Sigmoid colon (tissue), 6 donors: ENCODE measurements at regions not wholly inside any gene's neighbourhood (a gene's known extent, or its start where the extent isn't known, plus 50 kb on each side); places are given as distances from the start of the nearest gene placed in this dataset.

Experiments
- DNase-seq: peaks from one replicate; pipeline ENCODE4 v3.0.0-alpha.2; 2019
- H3K27ac ChIP-seq, 4 donors: fragments of 200-600 bp; sonication (generic); one replicate each; pipeline ENCODE4 v1.5.1; 2016 to 2019; ENCODE audit warnings: mild to moderate bottlenecking in 1 of 4
- H3K27me3 ChIP-seq, 3 donors: fragments of 200-600 bp; sonication (generic); one replicate each; pipeline ENCODE4 v1.5.1; 2019; ENCODE audit warnings: mild to moderate bottlenecking in 1 of 3
- H3K36me3 ChIP-seq, 4 donors: fragments of 200-600 bp; sonication (generic); one replicate each; pipeline ENCODE4 v1.5.1; 2016 to 2019
- H3K4me1 ChIP-seq, 4 donors: fragments of 200-600 bp; sonication (generic); one replicate each; pipeline ENCODE4 v1.5.1; 2017 to 2019
- H3K4me3 ChIP-seq, 4 donors: fragments of 200-600 bp; sonication (generic); one replicate each; pipeline ENCODE4 v1.5.1; 2017 to 2019; ENCODE audit warnings: mild to moderate bottlenecking in 2 of 4, moderate library complexity in 1 of 4
- H3K9me3 ChIP-seq, 4 donors: fragments of 200-600 bp in 3 of 4; sonication (generic) in 3 of 4; one replicate each; pipeline versions ENCODE4 v1.5.1 to v1.6.1; 2013 to 2019
- EP300 ChIP-seq, 4 donors: sonication (generic); formaldehyde crosslinking; IDR thresholded peaks; one replicate each; pipeline ENCODE4 v1.6.1; 2017; ENCODE audit warnings: antibody characterized with exemption in 4 of 4
- POLR2A ChIP-seq, 2 donors: fragments of 450-650 bp; IDR thresholded peaks; one replicate each; pipeline ENCODE4 v1.6.1; 2016; ENCODE audit warnings: antibody characterized with exemption in 2 of 2, mild to moderate bottlenecking in 2 of 2, moderate library complexity in 2 of 2
- POLR2AphosphoS5 ChIP-seq, 4 donors: sonication (generic); formaldehyde crosslinking; IDR thresholded peaks; one replicate each; pipeline ENCODE4 v1.6.1; 2017; ENCODE audit warnings: antibody characterized with exemption in 4 of 4
- WGBS, 2 donors: extraction: QIAGEN DNeasy Blood & Tissue Kit; methylation state at CpG; one replicate each; pipeline ENCODE4 v1.1.7; 2013; 5-methylcytosine and 5-hydroxymethylcytosine counted together
- intact Hi-C: fragments of 100-400 bp; cut with DNase I; formaldehyde crosslinking; loops from one replicate; pipeline ENCODE4 v1.15.1; 2023
- TF ChIP-seq, protein P1 (sequence below), 4 experiments: fragments of 450-650 bp in 3 of 4; fragments of 200-600 bp in 1 of 4; IDR thresholded peaks; one replicate each; pipeline ENCODE4 v1.5.1; 2016 to 2019; ENCODE audit warnings: antibody characterized with exemption in 4 of 4, mild to moderate bottlenecking in 3 of 4, moderate library complexity in 2 of 4
- donor health status: healthy with polysubstance abuse.
- donor health status: healthy.

DNA sequence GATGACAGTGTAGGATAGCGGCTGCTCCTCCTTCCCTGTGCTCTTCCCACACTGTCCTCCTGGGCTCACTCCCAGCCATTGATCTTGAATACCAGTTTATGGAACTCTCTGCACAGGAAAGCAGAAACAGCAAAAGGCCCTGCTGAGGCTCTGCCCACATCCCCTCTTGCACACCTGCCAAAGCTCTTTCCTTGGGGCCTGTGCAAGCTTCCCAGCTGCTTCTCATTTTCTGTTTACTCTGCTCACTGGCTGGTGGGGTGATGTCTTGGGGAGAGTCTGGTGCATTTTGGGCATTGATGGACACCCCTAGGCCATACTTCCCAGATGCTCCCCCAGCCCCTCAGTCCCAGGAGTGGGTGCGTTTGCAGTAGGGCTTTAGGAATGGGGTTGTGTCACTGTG, 361.8 kb downstream of the TMEM121 start:
- no peak for DNase-seq
- Histone ChIP-seq H3K4me1 (no peaks in the 10 kb centered on the region), H3K36me3 (no peaks in the 10 kb centered on the region), H3K27me3 (no peaks in the 10 kb centered on the region), H3K4me3 (no peak overlapping the region), H3K27ac (no peak overlapping the region), H3K9me3 (no peaks in the 10 kb centered on the region)
- TF ChIP-seq POLR2A (IDR thresholded peaks at IDR 0.05) = no peak
- TF ChIP-seq EP300 (IDR thresholded peaks at IDR 0.05) = no peak
- TF ChIP-seq, protein P1, sequence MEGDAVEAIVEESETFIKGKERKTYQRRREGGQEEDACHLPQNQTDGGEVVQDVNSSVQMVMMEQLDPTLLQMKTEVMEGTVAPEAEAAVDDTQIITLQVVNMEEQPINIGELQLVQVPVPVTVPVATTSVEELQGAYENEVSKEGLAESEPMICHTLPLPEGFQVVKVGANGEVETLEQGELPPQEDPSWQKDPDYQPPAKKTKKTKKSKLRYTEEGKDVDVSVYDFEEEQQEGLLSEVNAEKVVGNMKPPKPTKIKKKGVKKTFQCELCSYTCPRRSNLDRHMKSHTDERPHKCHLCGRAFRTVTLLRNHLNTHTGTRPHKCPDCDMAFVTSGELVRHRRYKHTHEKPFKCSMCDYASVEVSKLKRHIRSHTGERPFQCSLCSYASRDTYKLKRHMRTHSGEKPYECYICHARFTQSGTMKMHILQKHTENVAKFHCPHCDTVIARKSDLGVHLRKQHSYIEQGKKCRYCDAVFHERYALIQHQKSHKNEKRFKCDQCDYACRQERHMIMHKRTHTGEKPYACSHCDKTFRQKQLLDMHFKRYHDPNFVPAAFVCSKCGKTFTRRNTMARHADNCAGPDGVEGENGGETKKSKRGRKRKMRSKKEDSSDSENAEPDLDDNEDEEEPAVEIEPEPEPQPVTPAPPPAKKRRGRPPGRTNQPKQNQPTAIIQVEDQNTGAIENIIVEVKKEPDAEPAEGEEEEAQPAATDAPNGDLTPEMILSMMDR (IDR thresholded peaks at IDR 0.05) = no peak
- TF ChIP-seq POLR2AphosphoS5 (IDR thresholded peaks at IDR 0.05) = no peak
- intact Hi-C loops = no loop called here
- 67 to 79% methylated on average over 2 of the region's 2 CpGs for WGBS, 2 donors

DNA sequence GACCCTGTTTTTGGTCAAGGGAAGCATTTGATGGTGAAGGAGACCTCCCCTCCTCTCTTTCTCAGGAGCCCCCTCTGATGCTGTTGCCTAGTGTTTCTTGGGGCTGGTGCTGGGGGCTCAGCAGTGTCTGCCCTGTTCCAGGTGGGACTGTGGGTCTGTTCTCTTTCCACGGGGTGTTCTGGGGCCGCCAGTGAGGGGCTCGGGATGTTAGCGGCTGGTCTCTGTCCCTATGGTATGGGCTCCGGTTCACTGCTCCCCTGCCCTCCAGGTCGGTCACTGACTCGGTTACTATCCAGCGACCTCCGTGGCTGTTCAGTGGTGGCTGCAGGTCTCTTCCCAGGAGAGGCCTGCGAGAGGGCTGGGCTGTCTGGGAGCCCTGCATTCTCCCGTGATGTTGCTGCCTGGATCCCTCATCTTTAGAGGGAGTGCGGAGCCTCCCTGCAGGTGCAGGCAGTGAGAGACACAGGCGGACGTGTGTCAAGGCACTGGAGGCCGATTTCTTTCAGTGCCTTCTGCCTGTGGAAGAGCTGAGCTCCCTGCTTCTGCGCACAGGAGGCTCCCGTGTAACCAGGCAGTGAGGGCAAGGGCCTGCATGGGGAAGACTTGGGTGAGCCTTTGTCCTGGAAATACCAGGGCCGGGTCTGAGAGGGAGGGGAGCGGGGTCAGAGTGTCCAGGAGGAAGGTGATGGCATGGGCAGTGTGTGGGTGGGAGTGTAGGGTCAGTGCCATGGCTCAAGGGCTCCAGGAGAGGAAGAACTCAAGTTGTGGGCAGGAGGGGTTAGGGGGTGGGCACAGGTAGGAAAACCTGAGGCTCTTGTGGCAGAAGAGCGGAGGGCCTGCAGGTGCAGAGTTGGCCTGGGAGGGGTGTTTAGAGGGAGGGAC, 362.6 kb downstream of the TMEM121 start:
- H3K27ac ChIP-seq = no peak overlapping the region
- intact Hi-C loops = no loop called here
- H3K9me3 ChIP-seq = no peaks in the 10 kb centered on the region
- no peak for TF ChIP-seq POLR2AphosphoS5 (IDR thresholded peaks at IDR 0.05)
- no peak for TF ChIP-seq EP300 (IDR thresholded peaks at IDR 0.05)
- TF ChIP-seq POLR2A (IDR thresholded peaks at IDR 0.05) = no peak
- TF ChIP-seq, protein P1 (IDR thresholded peaks at IDR 0.05) = no peak
- H3K4me3 ChIP-seq = no peak overlapping the region
- no peaks in the 10 kb centered on the region for H3K36me3 ChIP-seq
- no peaks in the 10 kb centered on the region for H3K4me1 ChIP-seq
- peak; percentile 47 for DNase-seq
- WGBS, 2 donors = 73 to 80% methylated on average over 20 of the region's 20 CpGs
- H3K27me3 ChIP-seq = no peaks in the 10 kb centered on the region

DNA sequence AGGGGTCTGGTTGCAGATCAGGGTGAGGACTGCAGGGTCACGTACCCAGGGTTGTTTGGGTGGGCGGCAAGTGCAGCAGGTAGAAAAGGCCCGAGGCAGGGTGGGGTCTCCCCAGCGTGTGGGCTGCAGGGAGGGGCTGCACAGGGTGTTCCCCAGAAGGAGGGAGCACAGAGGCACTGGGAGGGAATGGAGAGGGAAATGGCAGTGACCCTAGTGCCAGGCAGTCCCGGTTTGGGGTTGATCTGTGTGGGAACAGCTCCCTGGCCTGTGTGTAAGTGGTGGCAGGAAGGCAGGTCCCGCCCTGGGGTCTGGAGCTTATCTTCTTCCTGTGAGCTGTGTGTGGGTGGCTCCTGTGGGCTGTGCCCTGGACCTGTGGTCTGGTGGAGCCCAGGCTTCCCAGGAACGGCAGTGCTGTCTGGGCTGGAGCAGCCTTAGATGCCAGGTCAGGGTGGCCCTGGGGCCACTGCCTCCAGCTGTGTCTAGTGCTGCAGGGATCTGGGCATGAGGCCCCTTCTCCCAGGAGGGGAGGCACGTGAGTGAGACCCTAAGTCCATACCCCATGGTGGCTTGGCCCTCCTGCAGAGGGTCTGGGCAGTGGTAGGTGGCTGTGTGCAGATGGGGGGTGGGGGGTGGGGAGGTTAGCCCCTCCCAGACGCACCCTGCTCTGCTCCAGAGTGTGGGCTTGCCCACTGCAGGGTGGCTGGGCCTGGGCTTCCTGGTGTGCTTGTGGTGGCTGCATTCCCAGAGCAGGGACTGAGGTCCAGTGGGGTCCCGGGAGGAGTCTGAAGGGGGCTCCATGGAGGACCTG, 363.5 kb downstream of the TMEM121 start:
- DNase-seq = peak; percentile 48
- Histone ChIP-seq H3K9me3 (no peaks in the 10 kb centered on the region), H3K36me3 (no peaks in the 10 kb centered on the region), H3K27me3 (no peaks in the 10 kb centered on the region), H3K27ac (no peak overlapping the region), H3K4me3 (no peak overlapping the region), H3K4me1 (no peaks in the 10 kb centered on the region)
- intact Hi-C loops = no loop called here
- WGBS, 2 donors = 54 to 58% methylated on average over 10 of the region's 10 CpGs
- TF ChIP-seq POLR2AphosphoS5 (IDR thresholded peaks at IDR 0.05) = no peak
- no peak for TF ChIP-seq POLR2A (IDR thresholded peaks at IDR 0.05)

DNA sequence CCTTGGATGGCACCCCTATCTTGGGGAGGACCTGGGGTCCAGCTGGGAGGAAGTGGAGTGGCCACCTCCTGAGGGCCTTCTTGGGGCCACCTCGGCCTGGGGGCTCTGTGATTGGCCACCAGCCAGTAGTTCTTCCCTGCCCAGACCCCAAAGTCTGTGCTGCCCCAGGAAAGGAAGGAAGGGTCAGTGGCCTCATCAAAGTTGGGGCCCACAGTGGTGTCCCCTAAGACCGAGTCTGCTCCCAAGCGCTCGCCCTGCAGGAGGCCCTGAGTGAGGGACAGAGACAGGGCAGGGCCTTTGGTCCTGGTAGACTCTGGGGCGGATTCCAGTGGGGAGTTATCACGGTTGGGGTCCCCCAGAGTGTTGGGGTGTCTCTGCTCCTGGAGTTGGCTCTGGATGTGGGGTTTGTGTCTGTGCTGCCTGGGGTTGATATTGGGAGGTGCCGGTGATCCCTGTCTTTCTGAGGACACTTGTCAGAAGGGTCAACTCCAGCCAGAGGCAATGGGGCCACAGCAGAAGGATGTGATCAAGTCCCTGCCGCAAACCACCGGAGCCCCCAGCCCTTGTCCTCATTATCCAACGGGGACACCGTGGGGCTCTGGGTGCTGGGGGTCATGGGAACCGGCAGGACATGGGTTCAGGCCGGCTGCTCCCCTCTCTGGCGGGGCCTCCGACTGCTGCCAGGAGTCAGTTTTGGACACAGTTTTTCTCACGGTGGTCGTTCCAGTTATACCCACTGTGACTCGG, 364.3 kb downstream of the TMEM121 start:
- no peaks in the 10 kb centered on the region for H3K9me3 ChIP-seq
- no peak overlapping the region for H3K4me3 ChIP-seq
- no peaks in the 10 kb centered on the region for H3K27me3 ChIP-seq
- intact Hi-C loops = no loop called here
- no peaks in the 10 kb centered on the region for H3K36me3 ChIP-seq
- TF ChIP-seq, protein P1 (IDR thresholded peaks at IDR 0.05) = no peak
- TF ChIP-seq POLR2A (IDR thresholded peaks at IDR 0.05) = no peak
- no peak for TF ChIP-seq EP300 (IDR thresholded peaks at IDR 0.05)
- no peak for TF ChIP-seq POLR2AphosphoS5 (IDR thresholded peaks at IDR 0.05)
- H3K4me1 ChIP-seq = no peaks in the 10 kb centered on the region
- no peak overlapping the region for H3K27ac ChIP-seq
- WGBS, 2 donors = 78 to 79% methylated on average over 18 of the region's 18 CpGs
- peak; percentile 29 for DNase-seq

DNA sequence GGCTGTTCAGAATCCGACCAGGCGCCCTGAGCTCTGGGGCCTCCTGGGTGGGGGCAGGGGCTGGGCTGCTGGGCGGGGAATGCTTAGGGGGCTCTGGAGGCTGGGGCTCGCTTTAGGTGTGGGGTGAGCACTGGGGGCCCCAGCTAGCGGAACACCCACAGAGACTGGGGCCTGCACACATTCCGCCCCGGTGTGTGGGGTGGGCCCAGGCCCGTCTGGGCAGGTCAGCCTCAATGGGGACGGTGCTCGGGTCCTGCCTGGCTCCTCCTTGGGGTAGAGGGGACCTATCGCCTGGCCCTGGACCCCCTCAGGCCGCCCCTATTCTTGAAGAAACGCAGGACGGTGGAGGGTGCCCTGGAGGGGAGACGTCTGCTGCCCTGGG, 364.8 kb downstream of the TMEM121 start:
- Histone ChIP-seq H3K27ac (no peak overlapping the region), H3K36me3 (no peaks in the 10 kb centered on the region), H3K9me3 (no peaks in the 10 kb centered on the region), H3K27me3 (no peaks in the 10 kb centered on the region), H3K4me3 (no peak overlapping the region), H3K4me1 (no peaks in the 10 kb centered on the region)
- peak; percentile 56 for DNase-seq
- 69 to 72% methylated on average over 15 of the region's 15 CpGs for WGBS, 2 donors
- TF ChIP-seq POLR2A (IDR thresholded peaks at IDR 0.05) (no peak), EP300 (IDR thresholded peaks at IDR 0.05) (no peak), POLR2AphosphoS5 (IDR thresholded peaks at IDR 0.05) (no peak)
- TF ChIP-seq, protein P1 (IDR thresholded peaks at IDR 0.05) = no peak
- intact Hi-C loops = no loop called here
